PFSK-1 (cell line): ENCODE measurements at regions not wholly inside any gene's neighbourhood (a gene's known extent, or its start where the extent isn't known, plus 50 kb on each side); places are given as distances from the start of the nearest gene placed in this dataset.

Source experiments
- FOXP2 ChIP-seq: optimal IDR thresholded peaks from 2 replicates; pipeline ENCODE3; 2011; ENCODE audit warnings: borderline replicate concordance, control low read depth, inconsistent platforms; ENCODE audit not compliant: insufficient read depth; ENCODE audit errors: extremely low read length, extremely low read depth
- POLR2AphosphoS5 ChIP-seq: IDR thresholded peaks from 2 replicates; pipeline ENCODE4 v1.6.1; 2012; ENCODE audit warnings: low read depth, mild to moderate bottlenecking, control low read depth, low read length, moderate library complexity
- REST ChIP-seq, 2 experiments: IDR thresholded peaks; 2 replicates each; pipeline versions ENCODE4 v1.6.1 to v1.8.0; 2011 to 2012; ENCODE audit warnings: low read depth in 2 of 2, low read length in 2 of 2, control low read depth in 1 of 2, inconsistent platforms in 1 of 2, mild to moderate bottlenecking in 1 of 2, moderate library complexity in 1 of 2; ENCODE audit not compliant: insufficient read depth in 1 of 2
- SIN3A ChIP-seq: IDR thresholded peaks from 2 replicates; pipeline ENCODE4 v1.6.1; 2012; ENCODE audit warnings: mild to moderate bottlenecking, low read length, moderate library complexity, borderline replicate concordance; ENCODE audit not compliant: insufficient read depth
- TAF1 ChIP-seq: IDR thresholded peaks from 2 replicates; pipeline ENCODE4 v1.6.1; 2012; ENCODE audit warnings: low read length, control low read depth, borderline replicate concordance; ENCODE audit not compliant: insufficient read depth

DNA sequence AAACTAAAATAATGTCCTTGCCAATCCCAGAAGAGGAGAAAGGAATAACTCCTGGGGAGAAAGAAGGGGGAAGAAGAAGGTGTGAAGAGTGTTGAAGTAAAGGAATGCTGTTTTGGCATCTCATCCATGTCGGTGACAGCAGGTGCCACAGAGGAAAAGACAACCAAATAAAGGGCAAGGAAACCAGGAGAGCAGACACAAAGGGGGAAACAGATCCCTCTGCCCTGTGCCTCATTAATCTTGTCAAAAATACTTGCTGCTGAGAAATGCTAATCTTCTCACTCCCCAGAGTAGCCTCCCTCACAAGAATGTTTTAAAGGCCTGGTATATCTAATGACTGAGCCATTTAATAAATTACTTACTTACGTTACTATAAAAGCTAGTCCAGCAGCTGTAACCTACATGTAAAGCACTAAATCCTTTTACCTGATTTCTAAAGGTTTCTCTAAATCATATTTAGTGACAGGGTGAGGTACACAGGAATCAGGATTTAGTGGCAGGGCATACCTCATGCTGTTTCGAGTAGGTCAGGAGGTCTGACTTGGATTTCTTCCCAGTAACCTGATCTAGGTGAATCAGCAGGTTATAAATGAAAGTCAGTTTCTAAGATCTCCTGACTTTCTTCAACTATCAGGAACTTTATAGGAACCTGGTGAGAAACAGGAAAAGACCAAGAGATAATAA is 377.1 kb downstream of the CENPW start:
- no peak for TF ChIP-seq FOXP2

GRCh38 chr6:126718600-126719327 is 378.8 kb downstream of the CENPW start:
- no peak for TF ChIP-seq FOXP2
- TF ChIP-seq POLR2AphosphoS5: no peak
- TF ChIP-seq REST (IDR thresholded peaks at IDR 0.05; ENCODE audit: insufficient read depth in 1 of 2, low read depth in 2 of 2, low read length in 2 of 2): no peak
- TF ChIP-seq SIN3A: no peak
- TF ChIP-seq TAF1: no peak

DNA sequence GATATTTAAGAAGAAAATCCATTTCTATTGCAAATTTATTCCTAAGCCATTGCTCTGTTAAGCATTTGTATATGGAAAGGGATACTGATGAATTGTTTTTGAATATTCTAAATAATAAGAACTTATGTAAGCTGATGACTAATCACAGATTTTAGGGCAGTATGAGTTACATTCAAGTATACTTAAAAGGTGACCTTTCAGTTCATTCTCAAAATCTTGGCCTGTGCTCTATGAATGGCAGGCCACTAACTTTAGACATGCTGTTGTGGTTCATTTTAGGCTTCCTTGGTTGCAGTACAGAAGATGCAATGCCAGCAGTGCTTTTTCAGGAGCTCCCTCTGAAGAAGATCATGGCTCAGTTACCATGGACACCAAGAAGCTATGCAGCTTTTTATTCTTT is 380.4 kb downstream of the CENPW start:
- no peak for TF ChIP-seq FOXP2
- TF ChIP-seq SIN3A: no peak
- TF ChIP-seq TAF1: no peak
- no peak for TF ChIP-seq REST (IDR thresholded peaks at IDR 0.05; ENCODE audit: insufficient read depth in 1 of 2, low read depth in 2 of 2, low read length in 2 of 2)
- TF ChIP-seq POLR2AphosphoS5: no peak

GRCh38 chr6:126721581-126722160 is 381.8 kb downstream of the CENPW start:
- no peak for TF ChIP-seq TAF1
- TF ChIP-seq FOXP2: no peak
- TF ChIP-seq POLR2AphosphoS5: no peak
- no peak for TF ChIP-seq REST (IDR thresholded peaks at IDR 0.05; ENCODE audit: insufficient read depth in 1 of 2, low read depth in 2 of 2, low read length in 2 of 2)
- TF ChIP-seq SIN3A: no peak

- no peak for TF ChIP-seq POLR2AphosphoS5
- no peak for TF ChIP-seq SIN3A
- TF ChIP-seq TAF1: no peak
- no peak for TF ChIP-seq REST (IDR thresholded peaks at IDR 0.05; ENCODE audit: insufficient read depth in 1 of 2, low read depth in 2 of 2, low read length in 2 of 2)
Measured at GRCh38 chr6:126722411-126722810, 382.5 kb downstream of the CENPW start.
